HL-60 (cell line): ENCODE measurements at regions not wholly inside any gene's neighbourhood (a gene's known extent, or its start where the extent isn't known, plus 50 kb on each side); places are given as distances from the start of the nearest gene placed in this dataset.

Source experiments
- DNase-seq, 2 experiments: peaks; one replicate each; pipeline ENCODE4 v3.0.0-alpha.2; 2010 to 2020; ENCODE audit warnings: low read depth in 1 of 2, low spot score in 1 of 2
- H3K27ac ChIP-seq: fragments of 250-450 bp; sonication (Bioruptor Pico); replicated peaks from 2 replicates; pipeline ENCODE4 v1.5.1; 2020; ENCODE audit warnings: mild to moderate bottlenecking, moderate library complexity
- H3K27me3 ChIP-seq: fragments of 250-450 bp; sonication (Bioruptor Pico); 2 replicates; pipeline ENCODE4 v1.5.1; 2021; ENCODE audit warnings: mild to moderate bottlenecking, moderate library complexity; ENCODE audit not compliant: insufficient read depth, poor library complexity, severe bottlenecking
- H3K4me3 ChIP-seq: replicated peaks from 2 replicates; pipeline ENCODE4 v1.5.1; 2011; ENCODE audit warnings: mild to moderate bottlenecking, control low read depth, low read length; ENCODE audit not compliant: insufficient read depth
- CTCF ChIP-seq: IDR thresholded peaks from one replicate; pipeline ENCODE4 v1.5.1; 2011; ENCODE audit warnings: low read length, control low read depth, inconsistent platforms; ENCODE audit not compliant: insufficient read depth
- GABPA ChIP-seq: IDR thresholded peaks from 2 replicates; pipeline ENCODE4 v1.6.1; 2012; ENCODE audit warnings: low read depth
- POLR2AphosphoS5 ChIP-seq: IDR thresholded peaks from 2 replicates; pipeline ENCODE4 v1.6.1; 2012; ENCODE audit warnings: low read depth
- REST ChIP-seq: IDR thresholded peaks from 2 replicates; pipeline ENCODE4 v1.6.1; 2012; ENCODE audit warnings: low read depth; ENCODE audit not compliant: insufficient replicate concordance
- SPI1 ChIP-seq: IDR thresholded peaks from 2 replicates; pipeline ENCODE4 v1.6.1; 2012; ENCODE audit warnings: low read depth, mild to moderate bottlenecking, borderline replicate concordance

- TF ChIP-seq REST (no peak), GABPA (no peak), SPI1 (no peak), POLR2AphosphoS5 (no peak)
- no peak for DNase-seq
- Histone ChIP-seq H3K27ac (no peak overlapping the region), H3K4me3 (no peak overlapping the region), H3K27me3 (peaks cover 3% of the 10 kb centered on the region)
Observed at GRCh38 chr18:25799231-25799630, 291.2 kb downstream of the SS18 start.

- TF ChIP-seq GABPA, result no peak
- Histone ChIP-seq H3K27me3 (peaks cover 3% of the 10 kb centered on the region), H3K27ac (no peak overlapping the region), H3K4me3 (no peak overlapping the region)
- no peak for DNase-seq
Observed at GRCh38 chr18:25798046-25798445, 292.4 kb downstream of the SS18 start.

GRCh38 chr18:25795213-25795612 is 295.2 kb downstream of the SS18 start:
- H3K27me3 ChIP-seq, result peaks cover 3% of the 10 kb centered on the region
- no peak for DNase-seq
- no peak overlapping the region for H3K27ac ChIP-seq
- no peak overlapping the region for H3K4me3 ChIP-seq
- no peak for TF ChIP-seq REST
- TF ChIP-seq POLR2AphosphoS5, result no peak
- no peak for TF ChIP-seq GABPA
- no peak for TF ChIP-seq CTCF
- no peak for TF ChIP-seq SPI1

GRCh38 chr18:25787276-25787675 is 303.1 kb downstream of the SS18 start:
- Histone ChIP-seq H3K27ac (no peak overlapping the region), H3K27me3 (no peaks in the 10 kb centered on the region), H3K4me3 (no peak overlapping the region)
- TF ChIP-seq SPI1 (no peak), GABPA (no peak), REST (no peak), CTCF (no peak), POLR2AphosphoS5 (no peak)
- DNase-seq, result no peak
